Activated CD8-positive, alpha-beta memory T cell treated with anti-CD3 and anti-CD28 coated beads for 1 hour (primary cell): ENCODE measurements at regions not wholly inside any gene's neighbourhood (a gene's known extent, or its start where the extent isn't known, plus 50 kb on each side); places are given as distances from the start of the nearest gene placed in this dataset.

ENCODE experiments used
- DNase-seq, 2 donors: peaks; one replicate each; pipeline ENCODE4 v3.0.0-alpha.2; 2020; ENCODE audit warnings: low read depth in 1 of 2; ENCODE audit errors: extremely low read depth in 1 of 2

DNA sequence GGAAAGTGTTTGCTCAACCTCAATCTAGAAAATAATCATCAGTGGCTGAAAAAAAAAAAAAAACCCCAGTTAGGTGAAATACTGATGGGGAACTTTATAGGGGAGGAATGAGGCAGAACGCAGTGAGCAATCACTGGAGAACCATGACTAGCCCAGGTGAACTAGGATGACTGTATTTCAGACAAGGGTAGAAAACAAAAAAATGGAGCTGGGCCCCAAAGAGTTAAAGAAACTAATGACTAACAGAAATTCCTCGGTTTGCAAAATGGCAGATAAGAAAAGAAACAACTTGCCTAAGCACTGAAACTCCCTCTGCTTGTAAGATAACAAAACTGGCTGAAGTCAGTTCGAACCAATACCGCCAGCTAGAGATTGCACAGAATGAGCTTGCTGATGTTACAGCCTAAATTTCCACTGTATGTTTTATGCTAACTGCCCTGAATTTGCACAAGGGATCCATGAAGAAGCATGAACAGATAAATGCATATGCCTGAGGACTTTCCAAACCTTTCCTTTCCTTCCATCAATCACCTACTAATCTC is 245.9 kb downstream of the METTL4 start:
- DNase-seq, result no peak

DNA sequence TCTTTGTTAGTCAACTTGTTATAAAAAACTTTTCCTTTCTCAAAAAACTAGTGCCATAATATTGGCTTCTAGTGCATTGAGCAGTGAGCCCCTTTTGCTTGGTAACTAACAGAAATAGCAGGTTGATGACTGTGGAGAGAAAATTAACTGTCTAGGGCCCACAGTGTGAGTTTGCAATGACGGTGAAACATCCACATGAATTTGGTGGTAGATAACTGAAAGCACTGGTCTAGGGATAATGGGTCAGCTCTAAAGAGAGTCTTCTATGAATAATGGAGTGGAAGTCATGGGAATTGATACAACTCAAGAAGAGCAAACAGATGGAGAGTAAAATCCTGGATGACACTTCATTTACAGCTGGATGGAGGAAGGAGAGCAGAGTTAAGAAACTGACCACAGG is 245.4 kb downstream of the METTL4 start:
- no peak for DNase-seq

- no peak for DNase-seq
Measured at GRCh38 chr18:2326999-2327398, 244.3 kb downstream of the METTL4 start.

GRCh38 chr18:2330764-2331163 is 240.5 kb downstream of the METTL4 start:
- DNase-seq, result no peak

DNA sequence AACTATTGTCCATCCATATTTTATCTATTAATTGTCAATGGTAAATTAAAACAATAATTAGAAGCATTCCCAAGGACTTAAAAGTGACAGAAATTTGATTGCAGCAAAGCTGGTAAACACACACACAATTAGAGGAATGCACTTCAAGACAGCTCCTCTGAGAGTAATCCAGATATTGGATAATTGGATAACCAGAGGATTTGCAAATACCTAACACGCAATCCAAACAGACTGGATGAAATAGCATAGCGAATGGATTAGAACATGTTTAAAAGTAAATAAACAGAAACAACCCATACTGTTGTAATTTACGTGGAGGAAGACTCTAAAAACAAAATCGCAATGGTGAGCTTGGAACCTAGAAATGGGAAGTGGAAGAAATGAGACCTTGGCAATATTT is 239.8 kb downstream of the METTL4 start:
- no peak for DNase-seq

DNA sequence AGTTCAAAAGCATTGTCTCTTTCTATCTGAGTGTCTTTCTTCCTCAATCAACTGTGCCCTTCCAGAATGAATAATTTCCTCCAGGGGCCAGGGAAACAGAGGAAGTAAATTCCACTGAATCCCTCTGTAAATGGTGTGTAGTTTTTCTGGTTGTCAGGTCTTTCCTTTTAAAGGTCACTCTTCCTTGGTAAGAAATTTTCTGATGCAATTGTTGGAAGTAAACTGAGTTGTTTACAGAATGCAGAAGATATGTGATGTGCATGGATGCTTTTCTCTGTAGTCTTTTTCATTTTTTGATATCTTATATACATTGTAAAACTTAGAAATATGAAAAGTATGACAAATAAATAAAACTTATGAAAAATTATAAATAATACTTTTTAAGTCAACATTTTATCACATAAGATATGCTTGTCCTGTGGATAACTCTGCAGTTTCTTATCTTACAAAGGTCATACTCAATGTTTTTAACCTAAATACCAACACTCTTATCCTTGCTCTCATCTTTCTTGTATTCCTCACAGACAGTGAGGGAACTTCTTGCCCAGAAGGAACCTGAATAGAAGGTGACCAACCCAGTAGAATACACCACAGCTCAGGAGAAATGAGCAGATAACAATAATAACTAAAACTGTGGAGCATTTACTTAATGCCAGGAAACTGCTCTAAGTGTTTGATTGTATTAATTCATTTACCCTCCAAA is 234.5 kb downstream of the METTL4 start:
- no peak for DNase-seq

DNA sequence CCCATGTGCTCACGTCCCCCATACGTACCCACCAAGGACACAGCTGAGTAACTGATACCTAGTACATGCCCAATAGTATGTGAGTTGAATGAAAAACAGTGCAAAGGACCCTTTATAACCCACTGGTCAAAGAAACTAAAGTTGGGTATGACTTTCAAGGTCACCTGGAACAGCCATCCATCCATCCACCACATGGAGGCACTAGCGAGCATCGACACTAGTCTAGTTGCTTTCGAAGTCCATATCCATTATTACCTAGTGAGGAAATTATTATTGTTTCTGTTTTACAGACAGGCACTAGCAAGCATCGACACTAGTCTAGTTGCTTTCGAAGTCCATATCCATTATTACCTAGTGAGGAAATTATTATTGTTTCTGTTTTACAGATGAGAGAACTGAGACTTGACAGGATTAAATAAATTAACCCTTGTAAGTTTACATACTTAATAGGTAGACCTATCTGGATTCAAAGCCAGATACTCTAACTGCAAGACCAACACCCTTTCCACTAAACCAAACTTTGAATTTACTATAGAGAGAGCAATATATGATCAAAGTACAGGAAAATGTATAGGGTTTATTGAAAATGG is 233.7 kb downstream of the METTL4 start:
- DNase-seq, result peak in 1 of 2 donors; percentile 11

DNA sequence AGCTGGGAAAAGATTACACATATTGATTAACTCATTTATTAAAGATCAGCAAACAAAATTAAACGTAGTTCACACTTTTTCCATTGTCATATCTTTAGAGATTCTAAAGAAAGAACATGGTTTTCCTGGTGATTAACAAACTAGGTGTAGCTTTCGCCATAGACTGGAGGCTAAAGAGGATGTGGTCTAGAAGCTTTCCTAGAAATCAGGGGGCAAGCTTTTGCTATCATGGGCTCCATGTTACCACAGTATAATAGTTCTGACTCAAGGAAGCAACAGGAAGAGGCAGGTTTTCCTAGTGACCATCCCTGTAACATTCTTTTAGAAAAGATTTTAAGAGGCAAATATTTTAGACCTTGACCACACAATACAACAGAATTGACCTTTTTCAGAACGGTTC is 232.7 kb downstream of the METTL4 start:
- no peak for DNase-seq

DNA sequence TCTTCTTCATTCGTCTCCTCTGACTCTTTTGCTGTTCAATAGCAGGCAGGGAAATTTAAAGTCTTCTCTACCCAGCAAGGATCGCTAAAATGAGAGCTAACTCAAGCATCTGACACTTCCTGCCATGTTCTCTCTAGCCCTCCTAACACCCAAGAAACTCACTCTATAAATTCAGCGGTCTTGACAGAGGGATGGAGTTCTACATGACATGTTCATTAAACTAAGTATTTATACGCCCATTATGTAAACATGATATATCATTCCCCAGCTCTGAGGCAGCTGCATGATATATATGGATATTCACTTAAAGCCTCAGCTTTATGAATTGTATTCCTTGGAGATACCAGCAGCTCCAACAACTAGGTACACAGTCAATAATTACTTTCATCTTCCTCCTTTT is 231.0 kb downstream of the METTL4 start:
- no peak for DNase-seq

GRCh38 chr18:2348003-2348402 is 223.3 kb downstream of the METTL4 start:
- no peak for DNase-seq

DNA sequence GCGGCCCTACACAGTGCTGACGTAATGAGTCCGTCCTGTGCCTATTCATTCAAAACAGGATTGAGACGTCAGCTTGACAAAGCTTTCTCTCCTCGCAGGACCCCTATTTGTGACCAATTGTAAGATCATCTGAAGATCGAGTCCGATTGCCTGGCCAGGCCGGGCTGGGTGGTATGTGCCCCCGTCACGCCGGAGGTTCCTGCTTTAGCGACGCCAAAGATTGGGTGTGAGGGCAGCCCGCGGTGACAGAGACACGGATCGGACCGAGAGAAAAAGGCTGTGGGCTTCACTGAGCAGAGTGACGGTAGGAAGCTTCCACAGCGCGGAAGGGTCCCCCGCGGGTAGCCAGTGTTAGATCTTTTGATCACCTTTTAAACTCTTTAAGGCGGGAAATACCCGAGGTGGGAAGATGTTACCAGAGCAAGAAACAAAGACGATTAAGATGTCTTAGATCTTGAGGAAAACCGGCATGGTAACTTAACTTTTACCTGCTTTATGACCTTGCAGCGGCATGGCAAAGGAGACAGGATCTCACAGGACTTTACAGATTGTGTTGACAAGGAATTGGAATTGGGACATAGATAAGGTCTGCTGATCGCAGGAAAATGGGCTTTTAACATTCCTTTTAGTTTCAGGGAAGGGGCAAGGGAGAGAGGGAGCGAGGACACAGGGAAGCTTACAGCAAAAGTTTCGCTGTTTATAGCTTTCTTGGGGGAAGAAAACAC is 220.0 kb downstream of the METTL4 start:
- DNase-seq, result no peak

- no peak for DNase-seq
Measured at GRCh38 chr18:2354292-2354691, 217.0 kb downstream of the METTL4 start.

DNA sequence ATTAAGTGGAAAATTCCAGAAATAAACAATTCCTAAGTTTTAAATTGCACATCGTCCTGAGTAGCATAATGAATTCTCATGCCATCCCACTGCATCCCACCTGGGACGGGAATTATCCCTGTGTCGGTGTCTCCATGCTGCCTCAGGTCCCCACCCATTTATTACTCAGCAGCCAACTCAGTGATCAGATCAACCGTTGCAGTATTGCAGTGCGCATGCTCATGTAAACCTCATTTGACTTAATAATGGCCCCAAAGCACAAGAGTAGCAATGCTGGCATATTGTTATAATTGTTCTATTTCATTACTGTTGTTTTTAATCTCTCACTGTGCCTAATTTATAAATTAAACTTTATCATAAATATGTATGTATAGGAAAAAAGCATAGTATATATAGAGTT is 214.4 kb downstream of the METTL4 start:
- no peak for DNase-seq

GRCh38 chr18:2360861-2361260 is 210.4 kb downstream of the METTL4 start:
- DNase-seq, result no peak

- DNase-seq, result no peak
Measured at GRCh38 chr18:2368102-2368501, 203.2 kb downstream of the METTL4 start.

- DNase-seq, result no peak
Measured at GRCh38 chr18:2376707-2377106, 194.6 kb downstream of the METTL4 start.

- DNase-seq, result no peak
Measured at GRCh38 chr18:2380101-2380500, 191.2 kb downstream of the METTL4 start.

DNA sequence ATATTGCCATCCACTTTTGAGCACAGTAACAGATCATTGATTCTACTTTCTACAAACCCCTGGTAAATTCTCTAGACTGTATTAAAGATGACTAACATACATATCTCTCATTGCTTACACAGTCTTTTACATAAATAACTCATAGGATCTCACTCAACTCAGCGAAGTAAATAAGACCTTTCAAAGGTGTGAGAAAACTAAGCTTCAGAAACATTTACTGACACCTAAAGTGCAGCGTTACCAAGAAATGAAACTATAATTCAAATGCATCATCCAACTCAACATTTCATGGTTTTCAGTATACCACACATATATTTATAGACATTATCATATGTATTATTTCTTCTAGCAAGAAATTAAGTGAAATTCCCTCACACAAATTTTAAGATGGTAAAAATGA is 189.8 kb downstream of the METTL4 start:
- no peak for DNase-seq

DNA sequence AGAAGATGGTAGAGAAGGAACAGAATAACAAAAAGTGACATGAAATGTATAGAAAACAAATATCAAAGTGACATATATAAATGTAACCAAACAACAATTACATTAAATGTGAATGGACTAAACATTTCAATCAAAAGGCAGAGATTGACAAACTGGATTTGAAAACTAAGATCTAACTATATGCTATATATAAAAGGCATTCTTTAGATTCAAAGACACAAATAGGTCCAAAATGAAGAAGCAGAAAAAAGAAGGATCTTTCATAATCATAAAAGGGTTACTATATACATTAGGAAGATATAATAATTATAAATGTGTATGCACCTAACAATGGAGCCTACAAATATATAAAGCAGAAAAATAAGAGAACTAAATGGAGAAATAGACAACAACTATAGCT is 183.7 kb downstream of the METTL4 start:
- no peak for DNase-seq

DNA sequence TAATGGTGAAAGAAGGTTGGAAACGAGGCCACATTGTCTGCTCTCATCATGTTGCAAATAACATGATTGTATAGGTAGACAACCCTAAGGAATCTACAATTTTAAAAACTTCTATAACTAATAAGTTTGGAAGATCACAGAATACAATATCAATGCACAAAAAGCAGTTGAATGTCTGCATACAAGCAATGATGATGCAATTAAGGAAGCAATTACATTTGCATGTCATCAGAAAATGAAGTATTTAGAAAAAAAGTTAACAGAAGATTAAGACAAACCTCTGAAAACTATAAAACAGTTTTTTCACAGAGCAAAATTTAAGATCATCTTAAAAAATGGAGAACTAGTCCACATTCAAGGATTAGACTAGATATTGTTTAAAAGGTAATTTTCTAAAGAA is 181.1 kb downstream of the METTL4 start:
- no peak for DNase-seq

DNA sequence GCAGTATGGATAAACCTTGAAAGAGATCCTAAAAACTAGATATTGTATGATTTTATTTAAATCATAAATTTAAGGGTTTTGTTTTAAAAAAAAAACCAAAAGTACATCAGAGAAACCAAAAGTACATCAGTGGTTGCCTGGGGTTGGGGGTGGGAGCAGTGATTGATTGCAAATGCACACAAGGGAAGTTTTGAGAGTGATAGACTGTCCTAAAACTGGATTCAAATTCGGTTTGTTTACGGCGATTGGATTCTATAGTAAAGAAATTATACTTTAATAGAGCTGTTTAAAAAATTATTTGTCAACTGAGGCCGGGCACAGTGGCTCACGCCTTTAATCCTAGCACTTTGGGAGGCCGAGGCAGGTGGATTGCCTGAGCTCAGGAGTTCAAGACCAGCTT is 179.8 kb downstream of the METTL4 start:
- DNase-seq, result no peak

- DNase-seq, result no peak
Measured at GRCh38 chr18:2392446-2392845, 178.9 kb downstream of the METTL4 start.
